HG03039 (cell line): ENCODE measurements at regions not wholly inside any gene's neighbourhood (a gene's known extent, or its start where the extent isn't known, plus 50 kb on each side); places are given as distances from the start of the nearest gene placed in this dataset.

Experiments used
- ATAC-seq: cut with Tn5 transposase; IDR thresholded peaks from one replicate; pipeline ENCODE4 v1.9.1; 2021; ENCODE audit warnings: mild to moderate bottlenecking, moderate library complexity; ENCODE audit not compliant: unreplicated experiment

DNA sequence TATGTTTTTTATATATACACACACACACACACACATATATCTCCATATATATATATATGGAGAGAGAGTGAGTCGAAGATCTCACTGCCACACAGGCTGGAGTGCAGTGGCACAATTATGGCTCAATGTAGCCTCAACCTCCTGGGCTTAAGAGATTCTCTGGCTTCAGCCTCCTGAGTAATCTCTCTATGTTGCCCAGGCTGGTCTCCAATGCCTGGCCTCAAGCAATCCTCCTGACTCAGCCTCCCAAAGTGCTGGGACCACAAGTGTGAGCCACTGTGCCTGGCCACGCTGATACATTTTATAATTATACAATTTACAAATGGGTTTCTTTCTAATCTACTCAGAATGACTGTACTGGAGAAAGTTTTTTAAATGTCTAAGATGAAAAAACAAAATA lies 664.2 kb downstream of the PTPRC start:
- no peak for ATAC-seq

- ATAC-seq, result no peak
Measured at GRCh38 chr1:199305053-199305452, 666.2 kb downstream of the PTPRC start.

DNA sequence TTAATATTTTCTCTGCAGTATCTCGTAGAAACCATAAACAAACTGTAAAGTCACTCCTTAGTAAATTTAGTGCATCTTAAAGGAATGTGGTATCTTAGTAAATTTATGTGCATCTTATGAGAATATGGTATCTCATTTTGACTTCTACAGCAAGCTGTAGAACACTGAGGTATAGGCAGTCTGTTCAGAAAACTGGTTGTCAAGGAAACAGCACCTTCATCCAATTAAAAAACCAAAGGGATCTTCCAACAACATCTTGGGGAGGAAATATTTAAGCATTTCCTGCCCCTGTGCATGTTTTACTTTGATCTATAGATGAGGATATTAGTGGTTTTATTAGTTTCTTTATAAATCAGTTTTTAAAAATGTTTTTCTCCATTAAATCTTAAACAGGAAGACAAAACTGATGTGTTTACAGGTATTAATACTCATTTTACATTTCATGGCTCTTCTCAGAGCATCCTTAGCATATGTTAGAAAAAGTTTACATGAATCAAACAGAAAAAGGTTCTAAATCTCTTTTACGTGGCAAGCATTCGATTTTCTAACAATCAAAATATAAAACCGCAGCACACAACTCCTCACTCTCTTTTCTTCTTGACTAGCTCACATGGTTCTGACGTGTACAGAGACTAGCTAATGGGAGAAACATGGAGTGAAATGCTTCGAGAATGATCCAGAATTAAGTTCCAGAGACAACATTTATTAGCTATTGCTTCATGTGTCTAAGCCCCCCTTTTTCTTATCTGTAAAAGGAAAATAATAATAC lies 668.8 kb downstream of the PTPRC start:
- no peak for ATAC-seq

DNA sequence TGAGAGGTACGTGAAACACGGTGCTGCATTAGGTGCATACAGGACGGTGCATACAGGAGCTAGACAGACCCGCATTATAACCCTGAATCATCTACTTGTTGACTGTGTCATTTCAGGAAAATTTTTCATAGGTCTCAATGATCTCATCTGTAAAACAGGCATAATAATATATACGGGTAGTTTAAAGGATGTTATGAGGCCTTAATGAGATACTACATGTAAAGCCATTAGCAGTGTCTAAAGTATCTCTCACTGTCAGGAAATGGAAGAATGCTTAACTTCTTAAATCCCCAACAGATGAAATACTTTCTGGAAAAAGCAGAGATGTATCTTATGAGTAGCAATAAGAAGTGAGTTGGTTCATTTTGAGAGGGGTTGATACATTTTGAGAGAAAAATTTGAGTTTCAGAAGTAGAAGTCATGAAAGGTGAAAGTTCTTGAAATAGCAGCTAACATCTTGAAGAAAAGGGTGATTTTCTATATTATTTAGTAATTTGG lies 669.6 kb downstream of the PTPRC start:
- peak; percentile 58 for ATAC-seq

DNA sequence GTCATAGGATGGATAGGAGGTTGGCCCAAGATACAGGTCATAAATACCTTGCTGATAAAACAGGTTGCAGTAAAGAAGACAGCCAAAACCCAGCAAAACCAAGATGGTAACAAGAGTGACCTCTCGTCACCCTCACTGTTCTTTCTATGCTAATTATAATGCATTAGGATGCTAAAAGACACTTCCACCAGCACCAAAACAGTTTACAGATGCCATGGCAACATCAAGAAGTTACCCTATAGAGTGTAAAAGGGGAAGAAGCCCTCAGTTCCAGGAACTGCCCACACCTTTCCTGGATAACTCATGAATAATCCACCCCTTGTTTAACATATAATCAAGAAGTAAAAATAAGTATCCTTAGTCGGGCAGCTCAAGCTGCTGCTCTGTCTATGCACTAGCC lies 671.9 kb downstream of the PTPRC start:
- ATAC-seq, result no peak

- ATAC-seq, result no peak
Measured at GRCh38 chr1:199311478-199312262, 672.8 kb downstream of the PTPRC start.

DNA sequence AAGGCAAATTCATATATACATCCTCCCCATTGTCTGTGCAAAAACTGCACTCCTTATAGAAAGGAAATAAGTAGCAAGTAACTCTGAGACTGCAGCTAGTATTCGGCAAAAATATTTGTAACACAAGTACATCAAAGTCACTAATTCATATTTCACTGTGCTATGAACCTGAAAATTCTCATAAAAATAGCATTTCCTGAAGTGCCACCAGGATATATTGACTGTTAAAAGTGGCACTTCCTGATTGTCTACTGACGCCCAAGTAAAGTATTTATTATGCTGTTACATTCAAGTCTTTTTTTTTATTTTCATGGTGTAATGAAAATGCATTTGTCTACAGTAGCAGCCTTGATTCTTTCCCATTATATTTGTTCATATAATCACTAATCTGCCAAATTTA lies 673.8 kb downstream of the PTPRC start:
- ATAC-seq, result no peak

DNA sequence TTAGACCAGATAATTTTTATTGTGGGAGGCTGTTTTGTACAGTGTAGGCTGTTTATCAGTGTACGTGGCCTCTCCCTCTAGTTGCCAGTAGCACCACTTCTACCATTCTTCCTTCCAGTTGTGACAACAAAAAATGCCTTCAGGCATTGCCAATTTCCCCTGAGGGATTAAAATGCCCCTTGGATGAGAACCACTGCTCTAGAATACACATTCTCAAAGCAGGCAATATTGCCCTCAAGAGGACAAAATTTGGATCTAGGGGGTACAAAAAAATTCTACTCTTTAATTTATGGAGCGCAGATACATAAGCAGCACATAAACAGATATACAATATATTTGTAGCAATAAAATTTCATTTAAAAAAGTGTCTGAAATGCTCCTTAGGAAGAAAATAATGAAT lies 674.6 kb downstream of the PTPRC start:
- ATAC-seq, result no peak

GRCh38 chr1:199319341-199319740 lies 680.5 kb downstream of the PTPRC start:
- ATAC-seq, result no peak

GRCh38 chr1:199322278-199322677 lies 683.4 kb downstream of the PTPRC start:
- no peak for ATAC-seq

- ATAC-seq, result no peak
Measured at GRCh38 chr1:199333180-199333579, 694.3 kb upstream of the NR5A2 start.

DNA sequence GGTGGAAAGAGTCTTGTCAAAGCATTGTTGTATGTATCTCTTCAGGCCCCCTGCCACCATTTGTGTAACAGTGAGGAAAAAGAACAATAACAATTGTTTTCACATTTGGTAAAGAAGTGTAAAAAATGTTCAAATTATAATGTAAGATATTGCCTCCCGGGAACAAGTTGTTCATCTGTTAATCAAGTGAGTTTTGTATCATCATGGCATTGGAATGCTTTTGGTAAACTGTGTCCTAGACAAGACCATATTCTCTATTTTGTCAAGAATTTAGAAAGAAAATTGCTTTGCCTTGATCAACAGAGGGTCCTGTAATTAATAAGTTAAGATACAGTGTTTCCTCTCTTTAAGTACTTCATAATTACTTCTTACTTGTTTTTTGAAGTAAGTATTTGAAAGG lies 692.0 kb upstream of the NR5A2 start:
- no peak for ATAC-seq

DNA sequence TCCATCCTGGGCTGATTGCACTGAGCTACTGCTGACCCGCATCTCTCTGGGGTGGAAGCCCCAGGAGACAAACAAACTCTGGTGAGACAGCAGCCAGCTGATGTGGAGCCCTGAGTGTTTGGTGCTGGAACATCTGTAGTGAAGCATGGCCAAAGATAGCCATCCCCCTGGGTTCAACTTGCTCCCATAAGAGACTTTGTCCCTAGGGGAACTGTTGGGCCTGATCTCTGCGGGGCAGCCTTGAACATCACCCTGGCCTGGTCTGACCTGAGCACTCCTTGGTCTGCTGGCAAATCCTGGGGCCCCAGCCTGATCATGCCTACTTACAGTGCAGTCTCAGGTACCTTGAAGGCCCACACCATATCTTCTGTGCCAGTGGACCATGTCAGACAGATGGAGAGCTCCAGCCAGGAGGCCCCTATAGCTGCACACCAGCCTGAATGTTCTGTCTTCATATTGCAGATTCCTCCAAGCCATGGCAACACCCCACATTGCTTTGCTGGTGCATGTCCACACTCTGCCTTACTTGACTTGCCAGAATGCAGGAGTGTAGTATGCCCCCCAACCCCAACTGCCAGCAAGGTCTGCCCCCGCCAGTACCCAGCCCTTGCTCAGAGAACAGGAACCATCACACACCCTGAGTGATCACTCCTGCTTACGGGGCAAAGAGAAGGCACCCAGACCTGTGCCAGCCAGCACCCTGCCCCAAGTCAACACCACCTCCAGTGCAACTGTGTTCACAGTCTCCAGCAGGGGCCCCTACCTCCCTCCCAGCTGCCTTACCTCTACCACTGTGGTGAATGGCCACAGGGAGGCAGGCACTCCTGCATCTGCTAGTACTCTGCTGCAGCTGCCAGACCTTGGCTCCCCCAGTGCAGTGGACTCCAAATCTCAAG lies 690.5 kb upstream of the NR5A2 start:
- no peak for ATAC-seq

GRCh38 chr1:199338760-199339159 lies 688.8 kb upstream of the NR5A2 start:
- ATAC-seq, result no peak

DNA sequence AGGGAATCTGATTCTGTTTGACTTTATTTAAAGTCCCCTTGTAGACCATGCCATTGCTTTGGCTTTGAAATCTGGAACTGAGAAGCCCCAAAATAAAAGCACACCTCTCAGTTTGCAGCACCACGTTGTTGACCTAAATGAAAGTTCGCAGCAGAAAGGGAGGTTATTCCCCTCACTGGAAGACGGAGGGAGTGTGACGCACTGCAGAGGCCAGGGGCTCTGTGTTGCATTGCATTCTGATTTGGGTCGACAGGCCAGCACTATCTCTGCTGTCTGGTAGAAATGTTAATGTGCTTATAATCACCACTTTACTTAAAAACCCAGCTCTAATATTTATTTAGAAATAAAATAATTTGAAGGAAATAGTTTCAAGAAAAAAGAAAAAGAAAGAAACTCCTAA lies 675.2 kb upstream of the NR5A2 start:
- no peak for ATAC-seq

DNA sequence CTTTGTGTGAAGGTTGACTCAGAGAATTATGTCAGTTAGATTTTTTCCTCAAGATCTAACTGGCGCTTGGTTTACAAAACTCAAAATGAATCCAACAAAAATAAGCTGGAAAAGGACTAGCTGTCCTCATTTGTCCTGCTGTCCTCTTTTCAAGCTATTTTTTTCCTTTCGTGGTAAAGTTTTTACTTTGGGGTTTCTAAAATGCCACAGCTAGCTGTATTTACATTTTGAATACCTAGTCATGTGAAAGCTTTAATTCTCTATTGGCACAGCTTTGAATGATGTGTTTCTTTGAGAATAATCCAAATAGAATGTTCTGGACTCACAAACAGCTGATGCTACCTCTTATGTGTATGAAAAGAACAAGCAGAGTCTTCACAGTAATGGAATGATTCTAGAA lies 673.6 kb upstream of the NR5A2 start:
- ATAC-seq, result no peak

GRCh38 chr1:199356561-199356960 lies 670.9 kb upstream of the NR5A2 start:
- no peak for ATAC-seq

- no peak for ATAC-seq
Measured at GRCh38 chr1:199357599-199357998, 669.9 kb upstream of the NR5A2 start.

- ATAC-seq, result no peak
Measured at GRCh38 chr1:199362996-199363395, 664.5 kb upstream of the NR5A2 start.

DNA sequence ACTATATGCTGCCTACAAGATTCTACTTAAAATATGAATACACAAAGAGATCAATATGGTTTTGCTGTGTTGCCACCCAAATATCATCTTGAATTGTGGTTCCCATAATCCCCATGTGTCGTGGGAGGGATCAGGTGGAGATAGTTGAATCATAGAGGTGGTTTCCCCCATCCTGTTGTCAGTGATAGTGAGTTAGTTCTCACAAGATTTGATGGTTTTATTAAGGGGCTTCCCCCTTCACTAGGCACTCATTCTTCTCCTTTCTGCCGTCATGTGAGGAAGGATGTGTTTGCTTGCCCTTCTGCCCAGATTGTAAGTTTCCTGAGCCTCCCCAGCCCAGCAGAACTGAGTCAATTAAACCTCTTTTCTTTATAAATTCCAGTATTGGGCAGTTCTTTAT lies 654.4 kb upstream of the NR5A2 start:
- no peak for ATAC-seq

DNA sequence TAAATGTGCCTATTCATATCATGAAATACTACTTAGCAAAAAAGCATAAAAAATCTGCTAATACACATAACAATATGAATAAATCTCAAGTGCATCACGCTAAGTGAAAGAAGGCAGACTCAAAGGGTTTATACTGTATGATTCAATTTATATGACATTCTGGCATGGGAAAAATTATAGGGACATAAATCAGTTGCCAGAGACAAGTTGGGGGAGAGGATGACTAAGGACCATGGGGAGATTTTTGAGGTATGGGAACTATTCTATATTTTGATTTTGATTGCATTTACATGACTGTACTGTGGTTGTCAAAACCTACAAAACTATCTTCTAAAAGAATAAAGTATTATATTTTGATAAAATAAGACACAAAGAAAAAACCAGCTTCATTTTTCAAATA lies 650.3 kb upstream of the NR5A2 start:
- ATAC-seq, result no peak
